Colon (tissue), 2 donors: ENCODE measurements at regions not wholly inside any gene's neighbourhood (a gene's known extent, or its start where the extent isn't known, plus 50 kb on each side); places are given as distances from the start of the nearest gene placed in this dataset.
"Not testable (repeated sequence)": the region's sequence is repeated elsewhere in the genome, so short reads cannot be mapped to it uniquely, and the experiment has no call there.

Experiments used
- FAIRE-seq: peaks from 2 replicates; lab custom pipeline; 2012; peaks lifted over from hg19 to GRCh38; lab: Jason Lieb, UNC
- donor health status: control.
- donor health status: control.

GRCh38 chr3:135393898-135394525 lies 571.5 kb upstream of the PPP2R3A start:
- FAIRE-seq, result no peak

- no peak for FAIRE-seq
Measured at GRCh38 chr3:135412475-135412874, 553.1 kb upstream of the PPP2R3A start.

GRCh38 chr3:135416182-135416581 lies 549.3 kb upstream of the PPP2R3A start:
- FAIRE-seq, result no peak

- FAIRE-seq, result no peak
Measured at GRCh38 chr3:135419155-135419554, 546.4 kb upstream of the PPP2R3A start.

GRCh38 chr3:135426508-135426907 lies 539.0 kb upstream of the PPP2R3A start:
- FAIRE-seq, result no peak

GRCh38 chr3:135432402-135432801 lies 533.1 kb upstream of the PPP2R3A start:
- no peak for FAIRE-seq

GRCh38 chr3:135438889-135439597 lies 526.5 kb upstream of the PPP2R3A start:
- not testable (repeated sequence) for FAIRE-seq

- not testable (repeated sequence) for FAIRE-seq
Measured at GRCh38 chr3:135439632-135440031, 525.9 kb upstream of the PPP2R3A start.

- no peak for FAIRE-seq
Measured at GRCh38 chr3:135440233-135440632, 525.3 kb upstream of the PPP2R3A start.

- FAIRE-seq, result no peak
Measured at GRCh38 chr3:135440746-135441145, 524.8 kb upstream of the PPP2R3A start.

- no peak for FAIRE-seq
Measured at GRCh38 chr3:135444058-135444457, 521.5 kb upstream of the PPP2R3A start.

- no peak for FAIRE-seq
Measured at GRCh38 chr3:135447483-135447882, 518.0 kb upstream of the PPP2R3A start.

- FAIRE-seq, result no peak
Measured at GRCh38 chr3:135448520-135448919, 517.0 kb upstream of the PPP2R3A start.

GRCh38 chr3:135449046-135449445 lies 516.5 kb upstream of the PPP2R3A start:
- no peak for FAIRE-seq

GRCh38 chr3:135451037-135451785 lies 514.3 kb upstream of the PPP2R3A start:
- no peak for FAIRE-seq

GRCh38 chr3:135452881-135453280 lies 512.6 kb upstream of the PPP2R3A start:
- no peak for FAIRE-seq

GRCh38 chr3:135453326-135453725 lies 512.2 kb upstream of the PPP2R3A start:
- no peak for FAIRE-seq

- FAIRE-seq, result no peak
Measured at GRCh38 chr3:135454890-135455289, 510.6 kb upstream of the PPP2R3A start.

GRCh38 chr3:135456108-135456790 lies 509.3 kb upstream of the PPP2R3A start:
- no peak for FAIRE-seq

- FAIRE-seq, result no peak
Measured at GRCh38 chr3:135458541-135459322, 506.8 kb upstream of the PPP2R3A start.

GRCh38 chr3:135460273-135460672 lies 505.3 kb upstream of the PPP2R3A start:
- FAIRE-seq, result no peak

GRCh38 chr3:135471911-135472310 lies 493.6 kb upstream of the PPP2R3A start:
- no peak for FAIRE-seq
